Limb (tissue), 2 donors: ENCODE measurements at regions not wholly inside any gene's neighbourhood (a gene's known extent, or its start where the extent isn't known, plus 50 kb on each side); places are given as distances from the start of the nearest gene placed in this dataset.
"Not testable (repeated sequence)": the region's sequence is repeated elsewhere in the genome, so short reads cannot be mapped to it uniquely, and the experiment has no call there.

Source experiments
- DNase-seq, 2 donors: peaks; one replicate each; pipeline ENCODE4 v3.0.0-alpha.2; 2016; ENCODE audit errors: extremely low spot score in 2 of 2

- not testable (repeated sequence) for DNase-seq
Measured at GRCh38 chrX:82727436-82727835, 780.7 kb upstream of the POU3F4 start.

GRCh38 chrX:82732861-82733260, 775.2 kb upstream of the POU3F4 start:
- DNase-seq, result no peak

DNA sequence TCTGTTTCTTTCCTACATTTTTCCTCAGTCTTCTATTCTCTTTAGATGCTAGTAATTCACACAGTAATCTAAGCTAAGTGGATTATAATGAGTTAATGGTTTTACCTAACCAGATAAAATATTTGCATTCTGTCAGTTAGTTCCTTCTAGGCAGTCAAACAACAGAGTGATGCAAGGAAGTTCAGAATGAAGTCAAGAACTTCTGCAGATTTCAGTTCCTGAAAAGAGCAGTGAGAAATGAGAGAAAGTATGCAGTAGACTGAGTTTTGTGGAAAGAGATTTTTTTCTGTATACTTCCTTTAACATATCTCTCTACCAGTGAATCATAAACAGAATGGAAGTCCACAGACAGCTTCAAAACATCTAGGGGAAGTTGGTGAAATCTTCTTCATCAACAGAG, 774.0 kb upstream of the POU3F4 start:
- no peak for DNase-seq

DNA sequence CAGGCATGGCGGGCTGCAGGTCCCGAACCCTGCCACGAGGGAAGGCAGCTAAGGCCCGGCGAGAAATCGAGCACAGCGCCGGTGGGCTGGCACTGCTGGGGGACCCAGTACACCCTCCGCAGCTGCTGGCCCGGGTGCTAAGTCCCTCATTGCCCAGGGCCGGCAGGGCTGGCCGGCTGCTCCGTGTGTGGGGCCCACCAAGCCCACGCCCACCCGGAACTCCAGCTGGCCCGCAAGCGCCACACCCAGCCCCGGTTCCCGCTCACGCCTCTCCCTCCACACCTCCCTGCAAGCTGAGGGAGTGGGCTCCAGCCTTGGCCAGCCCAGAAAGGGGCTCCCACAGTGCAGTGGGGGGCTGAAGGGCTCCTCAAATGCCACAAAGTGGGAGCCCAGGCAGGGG, 769.8 kb upstream of the POU3F4 start:
- not testable (repeated sequence) for DNase-seq

DNA sequence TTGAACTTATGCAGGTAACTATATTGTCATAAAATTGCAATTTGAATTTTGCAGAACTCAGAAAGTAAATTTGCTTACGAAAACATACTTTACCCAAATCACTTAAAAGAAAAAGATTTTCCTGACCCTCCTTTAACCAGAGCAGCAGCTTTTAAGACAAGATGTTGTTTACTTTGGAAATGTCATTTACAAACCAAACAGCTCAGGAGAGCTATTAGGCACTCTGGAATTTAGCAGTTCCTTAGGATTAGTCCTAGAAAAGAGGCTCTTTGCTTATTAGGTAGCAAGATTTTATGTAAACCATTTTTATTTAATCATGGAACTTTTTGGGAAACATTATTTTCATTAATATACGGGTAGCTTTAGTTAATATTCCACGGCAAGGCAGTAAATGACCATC, 765.7 kb upstream of the POU3F4 start:
- DNase-seq, result no peak

GRCh38 chrX:82745725-82746124, 762.4 kb upstream of the POU3F4 start:
- not testable (repeated sequence) for DNase-seq

DNA sequence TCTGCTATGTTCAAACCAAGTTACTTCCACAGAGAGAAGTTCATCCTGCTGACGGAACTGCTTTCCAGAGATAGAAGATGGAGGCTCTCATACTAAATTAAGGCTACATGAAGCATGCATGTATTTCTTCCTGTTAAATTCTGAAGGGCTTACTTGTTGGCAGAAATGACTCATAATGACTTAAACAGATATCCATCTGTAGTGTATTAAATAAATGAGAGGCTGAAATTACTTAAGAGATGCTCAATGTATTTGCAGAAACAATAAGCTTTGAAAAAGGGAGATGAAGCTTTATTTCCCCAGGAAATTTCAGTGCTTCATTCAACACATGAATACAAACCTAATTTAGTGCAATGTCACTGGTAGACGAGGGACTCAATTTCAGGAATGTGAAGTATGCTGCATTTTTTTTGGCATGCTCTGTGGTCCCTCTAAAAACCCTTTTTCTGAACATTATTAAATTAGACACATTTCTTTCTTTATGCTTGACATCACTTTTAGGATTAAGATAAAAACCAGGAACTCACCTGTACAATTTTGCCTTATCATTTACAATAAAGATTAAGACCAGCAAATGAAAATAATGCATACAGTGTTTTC, 759.1 kb upstream of the POU3F4 start:
- peak in 1 of 2 donors; percentile 7 for DNase-seq

- no peak for DNase-seq
Measured at GRCh38 chrX:82756272-82756671, 751.8 kb upstream of the POU3F4 start.

- DNase-seq, result no peak
Measured at GRCh38 chrX:82757614-82758013, 750.5 kb upstream of the POU3F4 start.

DNA sequence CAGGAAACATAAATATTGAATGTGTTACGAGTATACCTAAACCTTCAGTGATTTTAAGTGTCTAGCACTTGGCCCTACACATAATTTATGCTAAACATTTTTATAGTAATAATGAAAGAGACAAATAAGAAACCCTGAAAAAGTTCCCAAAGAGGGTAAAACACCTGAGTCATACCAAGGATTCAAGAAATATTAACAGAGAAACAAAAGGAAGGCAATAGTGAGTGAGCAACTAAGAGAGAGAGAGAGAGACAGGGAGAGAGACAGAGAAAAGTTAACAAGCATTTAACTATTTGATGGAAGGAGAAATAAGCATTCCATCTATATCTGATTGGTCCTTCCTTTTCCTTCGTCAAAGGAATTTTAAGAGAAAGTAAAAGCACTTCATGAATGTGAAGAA, 743.6 kb upstream of the POU3F4 start:
- DNase-seq, result no peak

GRCh38 chrX:82765811-82766210, 742.3 kb upstream of the POU3F4 start:
- no peak for DNase-seq

- DNase-seq, result no peak
Measured at GRCh38 chrX:82775426-82775825, 732.7 kb upstream of the POU3F4 start.

DNA sequence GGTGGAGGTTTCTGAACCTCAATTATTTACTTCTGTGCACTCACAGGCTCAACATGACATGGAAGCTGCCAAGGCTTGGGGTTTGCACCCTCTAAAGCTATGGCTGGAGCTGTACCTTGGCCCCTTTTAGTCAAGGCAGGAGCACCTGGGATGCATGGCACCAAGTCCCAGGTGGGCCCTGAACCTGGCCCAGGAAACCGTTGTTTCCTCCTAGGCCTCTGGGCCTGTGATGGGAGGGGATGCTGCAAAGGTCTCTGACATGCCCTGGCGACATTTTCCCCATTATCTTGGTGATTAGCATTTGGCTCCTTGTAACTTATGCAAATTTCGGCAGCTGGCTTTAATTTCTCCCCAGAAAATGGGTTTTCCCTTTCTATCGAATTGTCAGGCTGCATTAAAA, 726.1 kb upstream of the POU3F4 start:
- no peak for DNase-seq

GRCh38 chrX:82812902-82813301, 695.2 kb upstream of the POU3F4 start:
- not testable (repeated sequence) for DNase-seq

DNA sequence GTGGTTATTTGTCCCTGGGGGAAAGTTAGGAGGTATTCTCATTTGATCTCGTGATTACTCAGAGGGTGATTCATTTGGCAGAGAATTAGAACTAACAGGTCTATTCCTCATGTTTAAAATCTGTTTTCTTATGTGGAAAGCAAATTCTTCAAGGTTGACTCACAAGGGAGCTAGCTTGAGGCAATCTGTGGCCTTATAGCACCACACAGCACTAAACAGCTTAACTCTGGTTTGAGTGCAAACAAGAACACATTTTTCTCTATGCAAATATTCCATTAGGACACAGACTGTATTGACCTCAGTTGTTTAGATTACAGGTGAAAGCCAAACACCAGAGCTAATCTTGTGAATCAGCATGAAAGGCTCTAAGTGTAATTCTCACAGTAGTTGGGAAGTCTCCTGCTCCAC, 694.4 kb upstream of the POU3F4 start:
- no peak for DNase-seq

DNA sequence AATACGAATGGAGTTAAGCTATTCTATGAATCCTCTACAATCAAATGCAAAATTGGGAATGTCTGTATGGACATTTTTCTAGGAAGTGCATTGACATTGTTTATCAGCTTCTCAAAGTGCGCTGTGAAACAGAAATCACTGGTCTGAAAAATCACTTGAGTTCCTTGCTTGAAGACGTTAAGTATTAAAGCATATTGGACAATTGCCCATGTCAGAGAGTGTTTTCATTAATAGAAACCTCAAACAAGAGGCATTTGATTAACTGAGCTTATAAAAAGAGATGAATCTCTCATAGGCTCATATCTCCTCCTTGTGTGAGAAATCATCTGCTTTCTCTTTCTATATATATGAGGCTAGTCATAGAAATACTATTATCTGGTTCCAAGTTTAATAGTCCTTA, 692.1 kb upstream of the POU3F4 start:
- no peak for DNase-seq

DNA sequence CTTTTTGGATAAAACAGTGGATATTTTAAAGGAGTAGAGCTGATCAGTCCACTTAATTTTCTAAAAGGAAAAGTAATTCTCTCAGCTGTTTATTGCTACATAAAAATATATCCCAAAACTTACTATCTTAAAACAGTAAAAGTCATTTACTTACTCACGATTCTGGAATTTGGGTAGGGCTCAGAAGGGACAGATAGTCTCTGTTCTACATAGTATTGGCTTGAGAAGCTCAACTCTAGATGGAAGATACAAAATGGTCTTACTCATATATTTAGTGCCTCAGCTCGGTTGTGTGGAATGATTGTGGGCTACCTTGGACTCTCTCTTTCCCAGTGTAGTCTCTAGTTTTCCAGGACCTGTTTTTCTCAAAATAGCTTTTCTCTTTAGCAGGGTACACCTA, 691.5 kb upstream of the POU3F4 start:
- DNase-seq, result no peak

GRCh38 chrX:82842286-82842685, 665.8 kb upstream of the POU3F4 start:
- no peak for DNase-seq

- DNase-seq, result no peak
Measured at GRCh38 chrX:82848111-82848510, 660.0 kb upstream of the POU3F4 start.
